HG02759 (cell line): ENCODE measurements at regions not wholly inside any gene's neighbourhood (a gene's known extent, or its start where the extent isn't known, plus 50 kb on each side); places are given as distances from the start of the nearest gene placed in this dataset.

Source experiments
- ATAC-seq: cut with Tn5 transposase; IDR thresholded peaks from one replicate; pipeline ENCODE4 v1.9.1; 2021; ENCODE audit warnings: mild to moderate bottlenecking, moderate library complexity; ENCODE audit not compliant: unreplicated experiment

DNA sequence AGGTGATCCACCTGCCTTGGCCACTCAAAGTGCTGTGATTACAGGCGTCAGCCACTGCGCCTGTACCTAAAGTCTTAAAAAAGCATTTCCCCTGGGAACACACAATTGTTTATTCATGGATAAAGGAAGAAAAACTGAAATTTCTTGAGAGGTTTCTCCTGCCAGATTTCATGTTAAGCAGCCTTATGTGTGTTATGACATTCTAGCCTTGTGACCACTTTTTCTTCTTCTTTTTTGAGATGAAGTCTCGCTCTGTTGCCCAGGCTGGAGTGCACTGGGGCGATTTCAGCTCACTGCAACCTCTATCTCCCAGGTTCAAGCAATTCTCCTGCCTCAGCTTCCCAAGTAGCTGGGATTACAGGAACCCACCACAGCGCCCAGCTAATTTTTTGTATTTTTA is 57.8 kb upstream of the PLAC8 start:
- no peak for ATAC-seq

DNA sequence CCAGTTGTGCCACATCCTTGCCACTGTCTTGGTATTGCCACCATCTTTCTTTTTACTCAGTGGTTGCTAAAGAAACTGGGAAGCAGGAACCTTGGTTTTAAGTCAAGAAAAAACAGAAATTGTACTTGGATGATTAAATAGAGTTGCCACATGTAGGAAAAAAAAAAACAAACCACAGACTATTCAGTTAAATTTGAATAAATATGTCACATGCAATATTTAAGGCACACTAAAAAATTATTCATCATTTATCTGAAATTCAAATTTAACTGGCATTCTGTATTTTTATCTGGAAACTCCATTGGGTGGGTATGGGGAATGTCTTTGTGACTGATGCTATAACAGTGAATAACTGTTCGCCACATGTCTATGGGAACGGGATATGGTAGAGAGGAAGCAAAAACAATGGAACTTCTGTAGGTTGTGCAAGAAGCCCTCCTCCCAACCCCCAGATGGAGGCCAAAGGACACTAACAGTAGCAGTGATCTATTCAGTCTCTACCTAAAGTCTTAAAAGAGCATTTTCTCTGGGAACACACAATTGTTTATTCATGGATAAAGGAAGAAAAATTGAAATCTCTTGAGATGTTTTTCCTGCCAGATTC is 57.0 kb upstream of the PLAC8 start:
- ATAC-seq = no peak

DNA sequence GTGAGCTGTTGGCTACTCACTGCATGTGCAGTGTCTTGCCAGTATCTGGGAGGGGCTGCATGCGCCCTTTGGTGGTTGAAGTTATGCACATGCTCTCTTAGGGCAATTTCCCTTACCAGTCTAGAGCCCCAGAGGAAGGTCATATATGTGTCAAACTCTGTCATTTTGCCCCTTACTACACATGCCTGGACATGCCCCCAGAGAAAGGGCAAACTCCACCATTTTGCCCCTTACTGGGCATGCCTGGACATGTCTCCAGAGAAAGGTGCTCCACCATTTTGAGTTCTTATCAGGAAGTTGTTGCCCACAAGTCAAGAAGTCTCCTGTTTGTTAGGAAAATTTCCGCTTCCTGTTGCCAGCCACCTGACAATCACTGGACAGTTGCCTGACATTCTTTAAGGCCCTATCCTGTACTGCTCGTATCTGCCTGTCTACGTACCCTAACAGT is 56.4 kb upstream of the PLAC8 start:
- no peak for ATAC-seq
